ENCODE measurements at regions not wholly inside any gene's neighbourhood (a gene's known extent, or its start where the extent isn't known, plus 50 kb on each side); places are given as distances from the start of the nearest gene placed in this dataset.

- TF ChIP-seq, protein P1, sequence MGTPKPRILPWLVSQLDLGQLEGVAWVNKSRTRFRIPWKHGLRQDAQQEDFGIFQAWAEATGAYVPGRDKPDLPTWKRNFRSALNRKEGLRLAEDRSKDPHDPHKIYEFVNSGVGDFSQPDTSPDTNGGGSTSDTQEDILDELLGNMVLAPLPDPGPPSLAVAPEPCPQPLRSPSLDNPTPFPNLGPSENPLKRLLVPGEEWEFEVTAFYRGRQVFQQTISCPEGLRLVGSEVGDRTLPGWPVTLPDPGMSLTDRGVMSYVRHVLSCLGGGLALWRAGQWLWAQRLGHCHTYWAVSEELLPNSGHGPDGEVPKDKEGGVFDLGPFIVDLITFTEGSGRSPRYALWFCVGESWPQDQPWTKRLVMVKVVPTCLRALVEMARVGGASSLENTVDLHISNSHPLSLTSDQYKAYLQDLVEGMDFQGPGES (IDR thresholded peaks at IDR 0.05) = no peak
- TF ChIP-seq RAD21 (IDR thresholded peaks at IDR 0.05; ENCODE audit: insufficient read depth, low read depth, low read length) (peak; percentile 56), SKIL (IDR thresholded peaks at IDR 0.05; ENCODE audit: low read depth, poor library complexity, severe bottlenecking) (no peak), KAT2A (conservative IDR thresholded peaks at IDR 0.05; ENCODE audit: control insufficient read depth, low read depth, low read length) (no peak), FOXM1 (IDR thresholded peaks at IDR 0.05; ENCODE audit: low read depth, low read length) (peak; percentile 66; the same call in 1 of the 2 replicates), STAT3 (IDR thresholded peaks at IDR 0.05; ENCODE audit: low read depth, low read length) (no peak), POLR2AphosphoS5 (IDR thresholded peaks at IDR 0.05; ENCODE audit: low read length) (0 out of 2 replicates have a peak, but pooled peaks have one; percentile 27), RFX5 (IDR thresholded peaks at IDR 0.05; ENCODE audit: low read depth, low read length) (no peak), IKZF1 (conservative IDR thresholded peaks at IDR 0.05) (peak; percentile 43), JUNB (IDR thresholded peaks at IDR 0.05) (peak; percentile 25; the same call in 1 of the 2 replicates), EED (IDR thresholded peaks at IDR 0.05; ENCODE audit: low read depth) (no peak), TCF3 (IDR thresholded peaks at IDR 0.05; ENCODE audit: borderline replicate concordance, insufficient read depth, low read depth, low read length) (peak; percentile 86), EGR1 (IDR thresholded peaks at IDR 0.05; ENCODE audit: borderline replicate concordance in 1 of 2, low read depth in 2 of 2, low read length in 2 of 2) (no peak)
- TF ChIP-seq, protein P2, sequence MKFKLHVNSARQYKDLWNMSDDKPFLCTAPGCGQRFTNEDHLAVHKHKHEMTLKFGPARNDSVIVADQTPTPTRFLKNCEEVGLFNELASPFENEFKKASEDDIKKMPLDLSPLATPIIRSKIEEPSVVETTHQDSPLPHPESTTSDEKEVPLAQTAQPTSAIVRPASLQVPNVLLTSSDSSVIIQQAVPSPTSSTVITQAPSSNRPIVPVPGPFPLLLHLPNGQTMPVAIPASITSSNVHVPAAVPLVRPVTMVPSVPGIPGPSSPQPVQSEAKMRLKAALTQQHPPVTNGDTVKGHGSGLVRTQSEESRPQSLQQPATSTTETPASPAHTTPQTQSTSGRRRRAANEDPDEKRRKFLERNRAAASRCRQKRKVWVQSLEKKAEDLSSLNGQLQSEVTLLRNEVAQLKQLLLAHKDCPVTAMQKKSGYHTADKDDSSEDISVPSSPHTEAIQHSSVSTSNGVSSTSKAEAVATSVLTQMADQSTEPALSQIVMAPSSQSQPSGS (IDR thresholded peaks at IDR 0.05; ENCODE audit: low read length) = 0 out of 2 replicates have a peak, but pooled peaks have one; percentile 39
- TF ChIP-seq, protein P3, sequence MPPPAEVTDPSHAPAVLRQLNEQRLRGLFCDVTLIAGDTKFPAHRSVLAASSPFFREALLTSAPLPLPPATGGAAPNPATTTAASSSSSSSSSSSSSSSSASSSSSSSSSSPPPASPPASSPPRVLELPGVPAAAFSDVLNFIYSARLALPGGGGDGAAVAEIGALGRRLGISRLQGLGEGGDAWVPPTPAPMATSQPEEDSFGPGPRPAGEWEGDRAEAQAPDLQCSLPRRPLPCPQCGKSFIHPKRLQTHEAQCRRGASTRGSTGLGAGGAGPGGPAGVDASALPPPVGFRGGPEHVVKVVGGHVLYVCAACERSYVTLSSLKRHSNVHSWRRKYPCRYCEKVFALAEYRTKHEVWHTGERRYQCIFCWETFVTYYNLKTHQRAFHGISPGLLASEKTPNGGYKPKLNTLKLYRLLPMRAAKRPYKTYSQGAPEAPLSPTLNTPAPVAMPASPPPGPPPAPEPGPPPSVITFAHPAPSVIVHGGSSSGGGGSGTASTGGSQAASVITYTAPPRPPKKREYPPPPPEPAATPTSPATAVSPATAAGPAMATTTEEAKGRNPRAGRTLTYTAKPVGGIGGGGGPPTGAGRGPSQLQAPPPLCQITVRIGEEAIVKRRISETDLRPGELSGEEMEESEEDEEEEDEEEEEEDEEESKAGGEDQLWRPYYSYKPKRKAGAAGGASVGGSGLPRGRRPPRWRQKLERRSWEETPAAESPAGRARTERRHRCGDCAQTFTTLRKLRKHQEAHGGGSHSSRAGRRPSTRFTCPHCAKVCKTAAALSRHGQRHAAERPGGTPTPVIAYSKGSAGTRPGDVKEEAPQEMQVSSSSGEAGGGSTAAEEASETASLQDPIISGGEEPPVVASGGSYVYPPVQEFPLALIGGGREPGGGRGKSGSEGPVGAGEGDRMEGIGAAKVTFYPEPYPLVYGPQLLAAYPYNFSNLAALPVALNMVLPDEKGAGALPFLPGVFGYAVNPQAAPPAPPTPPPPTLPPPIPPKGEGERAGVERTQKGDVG (CRISPR knock-in tag; IDR thresholded peaks at IDR 0.05) = no peak
- TF ChIP-seq, protein P4, sequence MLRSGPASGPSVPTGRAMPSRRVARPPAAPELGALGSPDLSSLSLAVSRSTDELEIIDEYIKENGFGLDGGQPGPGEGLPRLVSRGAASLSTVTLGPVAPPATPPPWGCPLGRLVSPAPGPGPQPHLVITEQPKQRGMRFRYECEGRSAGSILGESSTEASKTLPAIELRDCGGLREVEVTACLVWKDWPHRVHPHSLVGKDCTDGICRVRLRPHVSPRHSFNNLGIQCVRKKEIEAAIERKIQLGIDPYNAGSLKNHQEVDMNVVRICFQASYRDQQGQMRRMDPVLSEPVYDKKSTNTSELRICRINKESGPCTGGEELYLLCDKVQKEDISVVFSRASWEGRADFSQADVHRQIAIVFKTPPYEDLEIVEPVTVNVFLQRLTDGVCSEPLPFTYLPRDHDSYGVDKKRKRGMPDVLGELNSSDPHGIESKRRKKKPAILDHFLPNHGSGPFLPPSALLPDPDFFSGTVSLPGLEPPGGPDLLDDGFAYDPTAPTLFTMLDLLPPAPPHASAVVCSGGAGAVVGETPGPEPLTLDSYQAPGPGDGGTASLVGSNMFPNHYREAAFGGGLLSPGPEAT (IDR thresholded peaks at IDR 0.05; ENCODE audit: low read depth) = 0 out of 2 replicates have a peak, but pooled peaks have one; percentile 51
These were observed 96.2 kb upstream of the TRPM1 start (continued) for GRCh38 chr15:31197497-31198414.
